Lower leg skin (tissue), 4 donors: ENCODE measurements at regions not wholly inside any gene's neighbourhood (a gene's known extent, or its start where the extent isn't known, plus 50 kb on each side); places are given as distances from the start of the nearest gene placed in this dataset.

Source experiments
- DNase-seq, 2 donors: peaks; one replicate each; pipeline ENCODE4 v3.0.0-alpha.2; 2019; ENCODE audit warnings: low spot score in 2 of 2
- H3K4me3 ChIP-seq: fragments of 200-600 bp; sonication (generic); 2 replicates; pipeline ENCODE4 v1.5.1; 2017; ENCODE audit warnings: mild to moderate bottlenecking, low read depth; ENCODE audit not compliant: poor library complexity, severe bottlenecking
- POLR2A ChIP-seq, 2 donors: fragments of 450-650 bp; IDR thresholded peaks; one replicate each; pipeline ENCODE4 v1.6.1; 2016 to 2017; ENCODE audit warnings: antibody characterized with exemption in 2 of 2, mild to moderate bottlenecking in 1 of 2, moderate library complexity in 1 of 2
- WGBS, 2 donors: methylation state at CpG; one replicate each; pipeline ENCODE4 v1.1.5; 2018; 5-methylcytosine and 5-hydroxymethylcytosine counted together
- intact Hi-C: fragments of 100-400 bp; cut with DNase I; formaldehyde crosslinking; loops from one replicate; pipeline ENCODE4 v1.15.0; 2023; ENCODE audit warnings: low total_unique reads
- TF ChIP-seq, protein P1 (sequence below), 3 donors: fragments of 450-650 bp; IDR thresholded peaks; one replicate each; pipeline ENCODE4 v1.5.1; 2016; ENCODE audit warnings: antibody characterized with exemption in 3 of 3, mild to moderate bottlenecking in 3 of 3, moderate library complexity in 2 of 3

DNA sequence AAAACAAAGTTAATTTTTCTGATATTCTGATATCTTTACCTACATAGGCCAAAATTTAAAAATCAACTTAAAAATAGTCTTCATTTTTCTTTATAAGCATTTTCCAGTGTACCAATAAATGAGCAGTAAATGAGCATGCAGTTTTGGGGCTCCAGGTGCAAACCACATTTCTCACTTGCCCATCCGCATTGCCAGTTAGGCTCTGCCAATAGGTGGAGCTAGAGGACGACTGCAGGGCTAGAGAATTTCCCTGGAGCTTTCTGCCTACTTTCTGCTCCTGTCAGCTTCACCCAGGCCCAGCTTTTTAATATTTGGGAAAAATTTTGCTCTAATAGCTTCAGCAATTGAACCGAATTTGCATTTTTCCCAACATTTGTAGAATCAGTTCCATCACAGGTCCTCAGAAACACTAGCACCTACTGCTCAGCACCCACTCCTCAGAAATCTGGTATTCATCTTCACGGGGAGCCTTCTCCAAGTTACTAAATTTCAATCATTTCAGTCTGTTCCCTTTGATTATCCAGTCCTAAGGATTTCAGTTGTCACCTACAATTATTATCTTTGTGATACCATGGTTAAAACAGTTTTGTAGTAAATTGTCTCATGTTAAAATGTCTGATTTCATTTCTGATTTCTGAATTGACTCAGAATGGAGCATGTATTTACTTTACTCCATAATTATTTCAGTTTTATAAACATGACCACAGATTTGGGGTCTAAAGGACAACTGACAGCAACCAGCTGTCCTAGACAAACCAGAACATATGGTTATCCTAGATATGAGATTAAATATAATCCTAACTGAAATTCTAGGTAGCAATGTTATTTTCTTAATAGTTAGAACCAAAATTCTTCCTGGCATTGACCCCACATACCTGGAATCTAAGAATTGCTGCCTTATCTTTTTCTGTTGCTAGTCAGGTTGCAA lies 104.6 kb upstream of the FAM174A start:
- peak in 1 of 2 donors; percentile 18 for DNase-seq
- no peak overlapping the region for H3K4me3 ChIP-seq
- no peak for TF ChIP-seq POLR2A (IDR thresholded peaks at IDR 0.05)
- TF ChIP-seq, protein P1, sequence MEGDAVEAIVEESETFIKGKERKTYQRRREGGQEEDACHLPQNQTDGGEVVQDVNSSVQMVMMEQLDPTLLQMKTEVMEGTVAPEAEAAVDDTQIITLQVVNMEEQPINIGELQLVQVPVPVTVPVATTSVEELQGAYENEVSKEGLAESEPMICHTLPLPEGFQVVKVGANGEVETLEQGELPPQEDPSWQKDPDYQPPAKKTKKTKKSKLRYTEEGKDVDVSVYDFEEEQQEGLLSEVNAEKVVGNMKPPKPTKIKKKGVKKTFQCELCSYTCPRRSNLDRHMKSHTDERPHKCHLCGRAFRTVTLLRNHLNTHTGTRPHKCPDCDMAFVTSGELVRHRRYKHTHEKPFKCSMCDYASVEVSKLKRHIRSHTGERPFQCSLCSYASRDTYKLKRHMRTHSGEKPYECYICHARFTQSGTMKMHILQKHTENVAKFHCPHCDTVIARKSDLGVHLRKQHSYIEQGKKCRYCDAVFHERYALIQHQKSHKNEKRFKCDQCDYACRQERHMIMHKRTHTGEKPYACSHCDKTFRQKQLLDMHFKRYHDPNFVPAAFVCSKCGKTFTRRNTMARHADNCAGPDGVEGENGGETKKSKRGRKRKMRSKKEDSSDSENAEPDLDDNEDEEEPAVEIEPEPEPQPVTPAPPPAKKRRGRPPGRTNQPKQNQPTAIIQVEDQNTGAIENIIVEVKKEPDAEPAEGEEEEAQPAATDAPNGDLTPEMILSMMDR (IDR thresholded peaks at IDR 0.05): no peak
- intact Hi-C loops: no loop called here
- 35 to 38% methylated on average over 4 of the region's 4 CpGs for WGBS, 2 donors

DNA sequence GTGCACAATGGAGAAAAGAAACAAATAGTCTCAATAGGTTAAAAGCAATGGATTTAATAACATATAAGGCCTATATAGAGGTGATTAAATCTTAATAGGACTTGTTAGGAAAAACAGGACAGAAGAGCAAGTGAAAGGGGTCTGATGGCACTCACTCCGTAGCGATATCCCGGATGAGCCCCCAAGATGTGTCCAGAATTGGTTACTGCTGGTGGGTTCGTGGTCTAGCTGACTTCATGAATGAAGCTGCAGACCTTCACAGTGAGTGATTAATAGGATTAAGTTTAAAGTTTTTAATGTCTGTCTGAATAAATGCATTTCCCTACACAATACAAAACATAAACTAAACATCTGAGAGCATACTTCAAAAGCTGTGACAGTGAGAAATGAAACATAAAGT lies 110.4 kb upstream of the FAM174A start:
- no peak overlapping the region for H3K4me3 ChIP-seq
- no peak for DNase-seq
- WGBS, 2 donors: 91 to 95% methylated on average over 4 of the region's 4 CpGs
- TF ChIP-seq POLR2A (IDR thresholded peaks at IDR 0.05): no peak
- TF ChIP-seq, protein P1 (IDR thresholded peaks at IDR 0.05): no peak
- intact Hi-C loops: no loop called here

DNA sequence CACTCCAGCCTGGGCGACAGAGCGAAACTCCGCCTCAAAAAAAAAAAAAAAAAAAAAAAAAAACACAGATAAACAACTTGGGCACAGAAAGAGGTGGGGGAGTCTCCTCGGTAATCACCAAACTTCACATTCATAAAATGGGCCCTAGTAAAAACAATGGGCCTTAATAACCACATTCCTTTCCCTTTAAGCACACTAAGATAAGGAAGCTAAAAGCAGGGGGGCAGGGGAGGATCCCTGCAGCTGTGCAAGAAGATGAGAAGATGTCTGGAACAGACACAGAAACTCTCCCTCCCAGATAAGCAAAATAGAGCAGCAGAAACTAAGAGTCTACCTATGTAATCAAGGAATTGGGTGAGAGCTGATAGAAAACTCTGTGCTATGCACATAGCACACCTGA lies 111.2 kb upstream of the FAM174A start:
- no peak overlapping the region for H3K4me3 ChIP-seq
- intact Hi-C loops: no loop called here
- WGBS, 2 donors: 67 to 100% methylated on average over 1 of the region's 4 CpGs

DNA sequence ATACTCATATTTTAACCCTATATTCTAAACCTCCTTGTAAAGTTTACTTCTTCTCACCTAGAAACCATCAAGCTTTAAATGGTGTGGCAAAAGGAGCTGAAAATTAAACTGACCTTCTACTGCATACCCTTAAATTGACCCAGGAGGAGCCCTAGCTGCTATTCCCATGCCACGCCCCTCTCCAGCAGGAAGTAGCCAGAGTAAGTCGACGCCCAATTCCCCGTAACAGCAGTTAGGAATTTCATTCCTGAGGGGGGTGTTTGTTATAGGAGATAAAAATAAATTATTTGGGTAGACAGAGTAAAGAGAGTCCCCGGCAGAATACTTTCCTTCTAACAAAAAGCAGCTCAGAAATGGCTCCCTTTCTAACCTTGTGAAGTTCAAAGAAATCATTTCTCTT lies 111.8 kb upstream of the FAM174A start:
- no peak for DNase-seq
- intact Hi-C loops: no loop called here
- WGBS, 2 donors: 75 to 89% methylated on average over 5 of the region's 5 CpGs
- TF ChIP-seq, protein P1 (IDR thresholded peaks at IDR 0.05): no peak
- no peak for TF ChIP-seq POLR2A (IDR thresholded peaks at IDR 0.05)
- H3K4me3 ChIP-seq: no peak overlapping the region

More for the DNA sequence above, 111.2 kb upstream of the FAM174A start:
- DNase-seq: no peak
- TF ChIP-seq, protein P1 (IDR thresholded peaks at IDR 0.05): no peak
- TF ChIP-seq POLR2A (IDR thresholded peaks at IDR 0.05): no peak

DNA sequence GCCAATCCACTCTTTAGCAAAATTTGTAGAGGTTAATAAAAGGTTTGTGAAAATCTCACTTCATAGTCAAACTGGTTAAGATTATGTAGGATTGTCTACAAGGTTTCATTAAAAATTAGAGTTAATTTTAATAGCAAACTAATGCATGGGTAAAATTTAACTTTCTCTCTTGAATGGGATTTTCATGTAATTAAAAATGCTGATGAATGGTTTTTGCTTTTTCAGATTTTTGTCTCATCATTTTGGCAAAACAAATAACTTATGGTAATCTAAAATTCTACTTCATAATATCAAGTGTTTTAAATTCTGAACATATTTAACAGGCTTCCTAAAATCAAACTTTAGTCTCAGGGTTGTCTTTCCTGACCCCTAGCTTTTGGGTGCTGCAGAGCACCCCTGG lies 113.8 kb upstream of the FAM174A start:
- intact Hi-C loops: no loop called here
- no peak for DNase-seq
- no peak for TF ChIP-seq POLR2A (IDR thresholded peaks at IDR 0.05)
- no peak overlapping the region for H3K4me3 ChIP-seq

GRCh38 chr5:100418231-100418630 lies 116.9 kb upstream of the FAM174A start:
- WGBS, 2 donors: 27 to 32% methylated on average over 1 of the region's 1 CpG
- no peak overlapping the region for H3K4me3 ChIP-seq
- intact Hi-C loops: no loop called here
- TF ChIP-seq POLR2A (IDR thresholded peaks at IDR 0.05): no peak
- TF ChIP-seq, protein P1 (IDR thresholded peaks at IDR 0.05): no peak
- DNase-seq: no peak
